GM18519 (cell line): ENCODE measurements at regions not wholly inside any gene's neighbourhood (a gene's known extent, or its start where the extent isn't known, plus 50 kb on each side); places are given as distances from the start of the nearest gene placed in this dataset.
"Not testable (repeated sequence)": the region's sequence is repeated elsewhere in the genome, so short reads cannot be mapped to it uniquely, and the experiment has no call there.

Experiments
- ATAC-seq: cut with Tn5 transposase; IDR thresholded peaks from one replicate; pipeline ENCODE4 v1.9.1; 2021; ENCODE audit warnings: mild to moderate bottlenecking, moderate library complexity; ENCODE audit not compliant: unreplicated experiment, low FRiP score

DNA sequence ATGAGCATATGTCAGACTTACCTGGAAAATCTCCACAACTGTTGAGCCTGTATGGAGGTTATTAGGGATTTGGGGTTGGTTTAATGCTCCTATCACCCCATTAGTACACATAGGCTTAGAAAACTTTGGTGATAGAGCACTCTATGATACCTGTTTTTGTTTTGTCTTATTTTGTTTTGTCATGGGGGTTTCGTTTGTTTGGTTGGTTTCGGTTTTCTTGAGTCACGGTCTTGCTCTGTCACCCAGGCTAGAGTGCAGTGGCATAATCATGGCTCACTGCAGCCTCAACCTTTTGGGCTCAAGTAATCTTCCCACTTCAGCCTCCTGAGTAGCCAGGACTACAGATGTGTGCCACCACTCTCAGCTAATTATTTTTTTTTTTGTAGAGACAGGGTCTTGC is 70.0 kb downstream of the MZT1 start:
- ATAC-seq, result no peak

DNA sequence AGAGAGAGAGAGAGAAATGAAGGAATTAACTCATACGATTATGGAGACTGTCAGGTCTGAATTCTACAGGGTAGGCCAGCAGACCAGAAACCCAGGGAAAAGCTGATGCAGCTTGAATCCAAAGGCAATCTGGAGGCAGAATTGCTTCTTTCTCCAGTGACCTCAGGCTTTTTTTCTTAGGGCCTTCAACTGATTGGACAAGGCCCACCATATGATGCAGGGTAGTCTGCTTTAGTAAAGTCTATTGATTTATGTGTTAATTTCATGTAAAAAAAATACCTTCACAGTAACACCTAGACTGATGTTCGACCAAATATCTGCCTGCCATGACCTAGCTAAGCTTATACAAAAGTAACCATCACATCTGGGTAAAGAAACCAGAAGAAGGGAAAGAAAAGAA is 71.1 kb downstream of the MZT1 start:
- ATAC-seq, result no peak

GRCh38 chr13:72653506-72653905 is 73.9 kb downstream of the MZT1 start:
- ATAC-seq, result no peak

DNA sequence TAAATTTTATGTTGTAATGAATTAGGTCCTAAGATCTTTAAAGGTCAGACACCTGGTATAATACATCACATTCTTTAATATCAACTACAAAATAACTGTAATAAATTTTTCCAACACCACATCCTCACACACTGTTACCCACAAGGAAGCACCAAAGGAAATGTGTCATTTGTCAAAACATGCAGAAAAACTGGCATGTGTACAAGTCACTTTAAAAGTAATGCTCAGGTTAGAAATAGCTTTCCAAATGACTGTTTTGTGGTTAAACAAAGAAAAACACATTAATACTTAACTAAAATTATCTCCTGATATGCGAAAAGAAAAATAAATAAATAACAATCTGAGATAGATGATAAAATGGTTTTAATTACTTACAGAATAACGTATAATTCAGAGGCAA is 74.7 kb downstream of the MZT1 start:
- no peak for ATAC-seq

DNA sequence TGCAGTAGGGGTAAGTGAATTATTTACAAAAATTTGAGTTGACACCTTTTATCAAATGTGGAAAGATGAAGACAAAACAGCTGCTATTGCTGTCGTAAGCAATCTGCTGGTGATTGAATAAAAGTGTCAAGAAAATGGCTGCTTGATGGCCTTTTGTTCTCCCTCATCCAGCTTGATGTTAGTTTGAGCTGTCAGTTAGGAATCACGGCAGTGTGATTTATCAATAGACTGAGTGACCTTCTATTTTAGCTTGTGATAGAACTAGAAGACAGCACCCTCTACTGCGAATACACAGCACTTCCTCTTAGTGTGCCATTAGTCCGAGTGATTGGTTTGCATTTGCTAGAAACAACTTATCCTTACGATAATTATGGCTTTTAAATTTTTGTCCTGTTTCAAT is 76.3 kb downstream of the MZT1 start:
- ATAC-seq, result no peak

GRCh38 chr13:72650051-72650700 is 77.3 kb downstream of the MZT1 start:
- ATAC-seq, result no peak

DNA sequence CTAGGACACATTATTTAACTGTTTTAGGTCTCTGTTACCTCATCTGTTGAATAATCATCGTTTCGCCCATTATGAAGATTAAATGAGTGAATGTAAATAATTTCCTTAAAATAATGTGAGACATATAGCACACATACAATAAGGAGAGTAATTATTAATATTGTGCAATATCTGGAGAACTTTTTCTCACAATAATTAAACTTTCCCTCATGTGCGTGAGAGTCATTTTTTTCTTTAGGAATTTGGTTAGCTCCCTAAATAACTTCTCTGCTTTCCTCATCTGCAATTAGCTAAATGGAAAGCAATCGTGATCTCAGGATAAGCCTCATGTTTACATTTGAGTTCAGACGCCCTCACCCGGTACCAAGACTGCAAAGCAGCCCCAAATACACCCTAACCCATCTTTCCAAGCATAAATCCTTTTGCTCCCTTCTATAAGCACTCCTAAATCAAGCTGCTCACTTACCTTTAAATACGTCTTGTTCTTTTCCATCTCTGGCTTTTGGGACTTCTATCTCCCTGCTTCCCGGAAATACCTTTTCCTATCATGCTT is 78.8 kb downstream of the MZT1 start:
- no peak for ATAC-seq

DNA sequence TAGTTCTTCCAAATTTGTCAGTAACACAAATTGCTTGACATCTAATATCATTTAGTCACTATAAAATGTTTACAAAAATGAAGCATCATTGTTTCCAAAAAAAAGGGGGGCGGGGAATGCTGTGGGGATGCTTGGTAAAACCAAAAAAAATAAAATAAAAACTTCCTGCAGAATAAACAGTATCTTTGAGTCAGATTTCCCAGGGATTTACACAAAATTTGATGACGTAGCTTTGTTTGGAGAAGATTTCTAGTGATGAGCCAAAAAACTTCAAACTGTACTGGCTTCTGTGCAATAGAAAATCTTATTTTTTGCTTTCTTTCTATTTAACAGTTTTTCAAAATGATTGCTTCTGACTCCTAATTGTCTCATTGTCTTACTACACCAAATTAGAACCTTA is 80.0 kb downstream of the MZT1 start:
- no peak for ATAC-seq

DNA sequence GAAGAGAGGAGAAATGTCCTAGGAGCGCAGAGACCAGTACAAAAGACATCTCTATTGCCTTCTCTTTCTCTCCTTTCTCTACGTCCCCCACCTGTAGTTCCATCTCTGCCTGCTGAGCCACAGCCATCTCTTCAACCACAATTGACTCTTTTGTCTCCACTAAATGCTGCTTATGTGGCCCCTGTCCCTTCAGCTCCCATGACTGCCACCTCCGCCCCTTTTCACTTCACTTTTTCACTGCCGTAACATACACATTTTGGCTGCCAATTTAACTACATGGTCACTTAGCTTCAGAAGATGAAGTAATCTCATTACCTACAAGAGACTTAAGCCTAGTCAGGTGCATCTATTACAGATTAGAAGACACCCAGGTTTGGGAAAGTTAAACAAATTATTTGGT is 81.9 kb downstream of the MZT1 start:
- ATAC-seq, result no peak

DNA sequence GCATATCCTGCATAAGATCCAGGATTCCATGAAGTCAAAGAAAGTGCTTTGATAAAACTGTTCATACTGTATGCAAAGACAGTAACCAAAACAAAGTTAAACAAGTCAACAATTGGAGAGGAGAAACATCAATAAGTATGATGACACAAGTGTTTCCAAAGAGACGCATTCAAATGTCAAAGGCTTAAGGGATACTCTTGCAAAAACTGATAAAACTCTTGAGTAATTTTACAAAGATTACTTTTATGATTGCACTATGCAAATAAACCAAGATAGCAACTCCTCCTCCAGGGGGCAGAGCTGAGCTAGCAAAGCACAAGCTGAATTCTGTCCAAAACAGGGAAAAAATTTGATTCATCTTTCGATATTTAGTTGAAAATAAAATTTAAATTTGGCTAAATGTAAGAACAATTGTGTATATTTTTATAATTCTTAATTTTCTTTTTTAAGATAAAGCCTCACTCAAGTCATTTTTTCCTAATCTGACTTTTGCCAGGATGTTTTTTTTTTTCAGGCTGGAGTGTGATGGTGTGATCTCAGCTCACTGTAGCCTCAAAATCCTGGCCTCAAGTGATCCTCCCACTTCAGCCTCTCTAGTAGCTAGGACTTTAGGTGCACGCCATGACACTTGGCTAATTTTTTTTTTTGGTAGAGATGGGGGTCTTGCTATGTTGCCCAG is 84.0 kb downstream of the MZT1 start:
- no peak for ATAC-seq

DNA sequence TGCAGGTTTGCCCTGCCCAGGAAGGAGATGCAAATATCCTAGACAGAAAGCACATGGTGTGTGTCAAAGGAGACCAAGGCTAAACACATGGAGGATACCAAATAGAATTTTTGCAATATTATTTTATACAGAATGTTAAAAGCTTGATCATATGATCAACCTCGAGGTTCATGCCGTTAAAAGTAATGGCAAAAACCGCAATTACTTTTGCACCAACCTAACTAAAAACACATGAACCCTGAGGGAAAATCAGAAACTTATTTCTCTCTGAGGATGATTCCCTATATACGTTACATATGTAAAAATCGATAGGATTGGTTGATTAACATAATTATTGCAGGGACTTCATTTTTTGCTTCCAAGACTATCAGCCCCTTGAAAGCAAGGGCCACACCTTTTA is 88.1 kb downstream of the MZT1 start:
- ATAC-seq, result no peak

DNA sequence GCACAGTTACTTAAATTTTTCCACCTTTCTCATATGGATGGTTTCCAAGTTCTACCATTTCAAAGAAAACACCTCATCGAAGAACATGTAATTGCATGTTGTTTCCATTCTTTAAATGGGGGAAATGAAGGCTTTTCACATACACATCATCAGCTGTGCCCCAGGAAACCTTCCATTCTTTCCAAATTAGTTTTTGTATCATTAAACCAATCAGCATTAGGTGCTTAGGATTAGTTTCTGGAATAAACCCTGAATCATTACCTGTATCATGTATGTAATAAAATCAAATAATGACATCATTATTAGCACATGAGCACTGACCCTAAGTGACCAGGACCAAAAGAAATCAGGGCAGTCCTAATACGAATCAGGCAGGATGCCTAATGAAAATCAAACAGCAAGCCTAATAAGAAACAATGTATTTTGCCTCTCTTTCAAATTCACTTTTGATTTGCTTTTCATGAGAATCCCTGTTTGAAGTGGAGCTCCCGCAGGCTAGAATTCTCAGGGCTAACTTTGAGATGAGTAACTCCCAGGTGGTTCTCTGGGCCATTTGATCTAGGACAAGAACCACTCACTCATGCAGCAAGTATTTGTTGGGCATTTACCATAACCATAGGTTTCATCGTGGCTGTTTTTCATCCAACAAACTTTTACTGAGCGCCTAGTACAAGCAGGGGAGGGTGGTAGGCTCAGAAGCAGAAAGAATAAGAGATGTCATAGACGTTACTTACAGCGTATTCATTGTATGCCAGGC is 89.2 kb downstream of the MZT1 start:
- no peak for ATAC-seq

GRCh38 chr13:72637561-72637960 is 89.9 kb downstream of the MZT1 start:
- ATAC-seq, result no peak

- ATAC-seq, result no peak
Measured at GRCh38 chr13:72634859-72635258, 92.6 kb downstream of the MZT1 start.

- no peak for ATAC-seq
Measured at GRCh38 chr13:72622546-72622945, 104.9 kb downstream of the MZT1 start.

GRCh38 chr13:72620874-72621273 is 106.6 kb downstream of the MZT1 start:
- ATAC-seq, result no peak

GRCh38 chr13:72617951-72618350 is 109.5 kb downstream of the MZT1 start:
- ATAC-seq, result no peak

- ATAC-seq, result no peak
Measured at GRCh38 chr13:72617186-72617585, 110.2 kb downstream of the MZT1 start.

DNA sequence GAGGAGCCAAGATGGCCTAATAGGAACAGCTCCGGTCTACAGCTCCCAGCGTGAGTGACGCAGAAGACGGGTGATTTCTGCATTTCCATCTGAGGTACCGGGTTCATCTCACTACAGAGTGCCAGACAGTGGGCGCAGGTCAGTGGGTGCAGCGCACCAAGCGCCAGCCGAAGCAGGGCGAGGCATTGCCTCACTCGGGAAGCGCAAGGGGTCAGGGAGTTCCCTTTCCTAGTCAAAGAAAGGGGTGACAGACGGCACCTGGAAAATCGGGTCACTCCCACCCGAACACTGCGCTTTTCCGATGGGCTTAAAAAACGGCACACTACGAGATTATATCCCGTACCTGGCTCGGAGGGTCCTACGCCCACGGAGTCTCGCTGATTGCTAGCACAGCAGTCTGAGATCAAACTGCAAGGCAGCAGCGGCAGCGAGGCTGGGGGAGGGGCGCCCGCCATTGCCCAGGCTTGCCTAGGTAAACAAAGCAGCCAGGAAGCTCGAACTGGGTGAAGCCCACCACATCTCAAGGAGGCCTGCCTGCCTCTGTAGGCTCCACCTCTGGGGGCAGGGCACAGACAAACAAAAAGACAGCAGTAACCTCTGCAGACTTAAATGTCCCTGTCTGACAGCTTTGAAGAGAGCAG is 117.1 kb downstream of the MZT1 start:
- not testable (repeated sequence) for ATAC-seq

DNA sequence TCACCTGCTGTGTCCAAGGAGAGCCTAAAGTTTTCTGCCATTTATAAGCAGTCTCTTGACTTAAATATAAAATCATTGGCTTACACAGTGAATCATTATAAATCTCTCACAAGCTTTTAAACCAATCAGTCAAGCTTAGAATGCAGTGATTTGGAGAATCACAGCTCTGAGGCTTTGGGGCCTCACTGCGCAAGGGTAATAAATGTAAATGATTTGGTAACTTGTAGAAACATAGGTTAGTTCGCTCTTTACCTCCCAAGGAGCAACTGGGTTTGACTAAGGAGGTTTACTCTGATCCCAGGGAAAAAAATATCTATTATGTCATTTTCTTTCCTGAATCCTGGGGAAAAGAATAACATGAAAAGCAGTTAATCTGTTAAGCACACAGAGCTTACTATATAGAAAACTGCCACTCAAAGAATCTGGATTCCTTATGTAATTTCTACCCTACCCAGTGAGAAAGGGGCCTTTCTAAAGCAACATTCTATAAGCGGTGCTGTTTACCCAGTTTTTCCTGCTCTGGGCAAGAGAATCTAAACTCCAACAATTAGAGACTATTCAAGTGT is 128.2 kb downstream of the MZT1 start:
- ATAC-seq, result no peak
